CD8-positive, alpha-beta memory T cell (primary cell): ENCODE measurements at regions not wholly inside any gene's neighbourhood (a gene's known extent, or its start where the extent isn't known, plus 50 kb on each side); places are given as distances from the start of the nearest gene placed in this dataset.

Experiments
- CTCF ChIA-PET: fragments of 350-600 bp; sonication (Branson Sonifier 250); formaldehyde crosslinking; loops from one replicate; lab custom pipeline; 2021; ENCODE audit warnings: antibody characterized with exemption; lab: Charles Lee
- POLR2A ChIA-PET: fragments of 350-600 bp; sonication (Branson Sonifier 250); formaldehyde crosslinking; loops from one replicate; lab custom pipeline; 2021; ENCODE audit warnings: antibody characterized with exemption; lab: Charles Lee
- DNase-seq, 5 donors: peaks; one replicate each; pipeline versions ENCODE4 v3.0.0 to v3.0.0-alpha.2; 2020 to 2022; ENCODE audit warnings: mixed read lengths in 1 of 5
- H3K27ac ChIP-seq: one replicate; pipeline ENCODE4 v1.7.0; 2013; ENCODE audit warnings: low read depth, mild to moderate bottlenecking, low read length, moderate library complexity
- H3K27me3 ChIP-seq: 2 replicates; pipeline ENCODE4 v1.7.0; 2013; ENCODE audit warnings: low read length, mild to moderate bottlenecking; ENCODE audit not compliant: insufficient read depth, poor library complexity, severe bottlenecking
- H3K36me3 ChIP-seq: 2 replicates; pipeline ENCODE4 v1.7.0; 2013; ENCODE audit warnings: mild to moderate bottlenecking, low read length, moderate library complexity; ENCODE audit not compliant: insufficient read depth
- H3K4me1 ChIP-seq: 2 replicates; pipeline ENCODE4 v1.7.0; 2013; ENCODE audit warnings: mild to moderate bottlenecking, low read length, moderate library complexity; ENCODE audit not compliant: insufficient read depth
- H3K4me3 ChIP-seq: 2 replicates; pipeline ENCODE4 v1.7.0; 2013; ENCODE audit warnings: mild to moderate bottlenecking, low read length
- H3K9me3 ChIP-seq: 2 replicates; pipeline ENCODE4 v1.7.0; 2013; ENCODE audit warnings: mild to moderate bottlenecking, low read length
- H3K27ac Mint-ChIP-seq, 8 donors: one replicate each; pipeline ENCODE4 v1.8.0; 2020 to 2021; ENCODE audit warnings: mixed read lengths in 8 of 8, mild to moderate bottlenecking in 6 of 8, inconsistent platforms in 3 of 8, moderate library complexity in 3 of 8
- H3K27me3 Mint-ChIP-seq, 2 donors: one replicate each; pipeline ENCODE4 v1.8.0; 2020 to 2021; ENCODE audit warnings: mixed read lengths in 2 of 2, mild to moderate bottlenecking in 1 of 2, moderate library complexity in 1 of 2
- H3K36me3 Mint-ChIP-seq, 3 donors: one replicate each; pipeline ENCODE4 v1.8.0; 2020 to 2021; ENCODE audit warnings: mixed read lengths in 3 of 3, inconsistent platforms in 1 of 3, mild to moderate bottlenecking in 1 of 3
- H3K4me1 Mint-ChIP-seq, 3 donors: one replicate each; pipeline ENCODE4 v1.8.0; 2020 to 2021; ENCODE audit warnings: mixed read lengths in 3 of 3, inconsistent platforms in 1 of 3, mild to moderate bottlenecking in 1 of 3
- H3K4me3 Mint-ChIP-seq, 7 donors: one replicate each; pipeline ENCODE4 v1.8.0; 2020 to 2021; ENCODE audit warnings: mixed read lengths in 7 of 7, mild to moderate bottlenecking in 6 of 7, moderate library complexity in 4 of 7, inconsistent platforms in 2 of 7
- H3K9me3 Mint-ChIP-seq, 5 donors: one replicate each; pipeline ENCODE4 v1.8.0; 2020 to 2022; ENCODE audit warnings: mixed read lengths in 5 of 5, mild to moderate bottlenecking in 3 of 5, moderate library complexity in 2 of 5, inconsistent platforms in 1 of 5

DNA sequence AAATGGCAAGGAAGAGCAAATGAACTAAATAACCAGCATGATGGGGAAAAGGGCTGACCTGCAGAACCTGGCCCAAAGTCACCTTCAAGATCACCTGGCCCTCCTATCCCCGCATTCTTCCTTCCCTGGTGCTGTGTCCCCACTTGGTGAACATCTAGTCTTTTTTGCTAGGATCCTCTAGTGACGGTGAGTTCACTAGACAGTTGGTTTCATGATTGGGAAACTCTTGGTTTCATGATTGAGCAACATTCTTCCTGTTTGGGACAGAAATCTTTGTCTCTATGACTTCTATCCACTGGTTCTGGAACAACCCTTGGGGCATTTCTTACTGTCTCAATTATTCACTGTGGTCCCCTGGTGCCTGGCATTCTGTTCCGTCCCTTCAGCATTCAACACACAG lies 50.2 kb upstream of the DAB2IP start:
- no peak overlapping the region for H3K4me3 Mint-ChIP-seq
- peaks cover 1 to 10% (median 6%) of the 10 kb centered on the region in 5 donors for H3K9me3 Mint-ChIP-seq
- POLR2A ChIA-PET = no interaction called here
- Histone ChIP-seq H3K36me3 (no peaks in the 10 kb centered on the region), H3K27me3 (peaks cover 21% of the 10 kb centered on the region), H3K4me1 (no peaks in the 10 kb centered on the region), H3K27ac (no peak overlapping the region), H3K9me3 (no peaks in the 10 kb centered on the region), H3K4me3 (no peak overlapping the region)
- peaks cover 44 to 67% of the 10 kb centered on the region in 2 donors for H3K27me3 Mint-ChIP-seq
- peak overlapping the region in 1 of 8 donors; percentile 6 for H3K27ac Mint-ChIP-seq
- H3K36me3 Mint-ChIP-seq = peaks cover 0 to 3% (median 0%) of the 10 kb centered on the region in 3 donors
- DNase-seq = no peak
- CTCF ChIA-PET = no interaction called here
- peaks cover 0 to 4% (median 4%) of the 10 kb centered on the region in 3 donors for H3K4me1 Mint-ChIP-seq
